ENCODE measurements at regions not wholly inside any gene's neighbourhood (a gene's known extent, or its start where the extent isn't known, plus 50 kb on each side); places are given as distances from the start of the nearest gene placed in this dataset.

DNA sequence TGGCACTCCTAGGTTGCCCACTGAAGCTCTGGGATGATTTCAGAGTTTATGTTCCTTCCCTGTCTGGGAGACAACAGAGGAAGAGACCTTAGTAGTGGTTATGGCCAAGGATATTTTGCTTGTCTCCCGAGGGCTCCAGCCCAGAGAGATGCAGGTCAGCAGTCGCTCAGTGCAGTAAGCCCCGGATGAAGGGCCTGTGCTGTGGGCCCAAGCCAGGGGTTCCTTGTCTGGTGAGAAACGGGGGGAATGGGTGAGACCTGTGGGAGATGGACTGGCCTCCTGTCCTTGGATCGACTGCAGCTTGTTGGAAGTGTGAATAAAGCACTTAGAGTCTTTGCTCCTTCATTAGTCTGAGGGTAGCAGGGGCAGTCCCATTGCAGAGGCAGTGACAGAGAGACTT is 260.7 kb upstream of the RIOK2 start:
- Histone ChIP-seq H3K27ac (no peak overlapping the region), H3K9me3 (ENCODE audit: severe bottlenecking) (no peaks in the 10 kb centered on the region), H3K4me3 (ENCODE audit: low read depth, low read length) (no peak overlapping the region), H3K27me3 (ENCODE audit: insufficient read depth, low read depth, severe bottlenecking) (no peaks in the 10 kb centered on the region), H3K36me3 (no peaks in the 10 kb centered on the region)
- no peak for DNase-seq
- no peak for TF ChIP-seq CTCF (IDR thresholded peaks at IDR 0.05; ENCODE audit: low read depth, low read length)

DNA sequence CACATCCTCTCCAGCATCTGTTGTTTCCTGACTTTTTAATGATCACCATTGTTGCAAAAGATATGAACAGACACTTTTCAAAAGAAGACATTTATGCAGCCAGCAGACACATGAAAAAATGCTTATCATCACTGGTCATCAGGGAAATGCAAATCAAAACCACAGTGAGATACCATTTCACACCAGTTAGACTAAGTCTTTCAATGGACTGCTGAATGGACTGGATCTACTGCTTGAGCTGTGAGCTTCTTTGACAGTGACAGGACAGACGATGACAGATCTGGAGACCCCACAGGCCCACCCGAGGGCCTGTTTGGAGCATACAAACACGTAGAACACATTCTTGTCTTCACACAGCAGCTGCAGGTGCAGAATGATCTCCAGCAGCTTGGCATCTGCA is 266.1 kb upstream of the RIOK2 start:
- no peak for DNase-seq
- no peak for TF ChIP-seq CTCF (IDR thresholded peaks at IDR 0.05; ENCODE audit: low read depth, low read length)
- Histone ChIP-seq H3K27ac (no peak overlapping the region), H3K27me3 (ENCODE audit: insufficient read depth, low read depth, severe bottlenecking) (no peaks in the 10 kb centered on the region), H3K36me3 (no peaks in the 10 kb centered on the region), H3K4me3 (ENCODE audit: low read depth, low read length) (no peak overlapping the region), H3K9me3 (ENCODE audit: severe bottlenecking) (no peaks in the 10 kb centered on the region)

DNA sequence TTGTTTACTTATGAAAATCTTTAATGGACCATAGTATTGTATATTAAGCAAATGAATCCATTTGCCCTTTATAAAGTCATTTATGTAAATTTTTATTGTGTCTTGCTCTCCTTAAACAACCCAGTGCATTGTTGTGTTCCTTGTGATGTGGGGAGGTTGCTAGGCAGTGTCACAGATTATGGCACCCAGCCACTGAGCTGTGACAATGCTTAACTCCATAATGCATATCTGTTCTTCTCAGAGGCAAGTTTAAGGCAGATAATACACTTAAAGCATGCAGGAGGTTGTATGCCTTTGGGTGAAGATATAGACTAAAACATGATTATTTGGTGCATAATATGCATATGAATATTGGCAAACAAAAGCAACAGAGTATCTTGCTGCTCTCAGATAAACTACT is 269.6 kb upstream of the RIOK2 start:
- no peak overlapping the region for H3K27ac ChIP-seq
- H3K9me3 ChIP-seq (ENCODE audit: severe bottlenecking): no peaks in the 10 kb centered on the region
- H3K27me3 ChIP-seq (ENCODE audit: insufficient read depth, low read depth, severe bottlenecking): no peaks in the 10 kb centered on the region
- H3K4me3 ChIP-seq (ENCODE audit: low read depth, low read length): no peak overlapping the region
- no peak for DNase-seq
- no peaks in the 10 kb centered on the region for H3K36me3 ChIP-seq
- TF ChIP-seq CTCF (IDR thresholded peaks at IDR 0.05; ENCODE audit: low read depth, low read length): no peak

DNA sequence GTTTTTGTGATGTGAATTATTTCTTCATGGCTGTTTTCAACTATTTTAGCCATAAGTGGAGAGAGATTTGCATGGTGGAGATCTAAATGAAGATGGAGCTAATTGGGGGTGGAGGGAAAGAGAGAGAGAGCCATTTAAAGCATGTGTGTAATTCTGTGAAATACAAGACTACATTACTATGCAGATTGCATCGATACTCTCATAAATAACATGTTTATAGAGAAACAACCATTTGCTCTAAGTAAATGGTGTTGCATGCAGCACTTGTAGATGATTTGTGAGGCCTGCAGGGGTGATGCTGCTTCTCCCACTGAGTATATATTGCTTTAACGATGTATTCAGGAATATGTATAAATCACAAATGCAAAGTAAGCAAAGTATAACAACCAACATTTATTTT is 270.2 kb upstream of the RIOK2 start:
- DNase-seq: no peak
- no peak for TF ChIP-seq CTCF (IDR thresholded peaks at IDR 0.05; ENCODE audit: low read depth, low read length)
- H3K9me3 ChIP-seq (ENCODE audit: severe bottlenecking): no peaks in the 10 kb centered on the region
- no peaks in the 10 kb centered on the region for H3K36me3 ChIP-seq
- no peaks in the 10 kb centered on the region for H3K27me3 ChIP-seq (ENCODE audit: insufficient read depth, low read depth, severe bottlenecking)
- no peak overlapping the region for H3K27ac ChIP-seq
- no peak overlapping the region for H3K4me3 ChIP-seq (ENCODE audit: low read depth, low read length)

GRCh38 chr5:97454015-97454414 is 271.0 kb upstream of the RIOK2 start:
- Histone ChIP-seq H3K27ac (no peak overlapping the region), H3K4me3 (ENCODE audit: low read depth, low read length) (no peak overlapping the region), H3K36me3 (no peaks in the 10 kb centered on the region), H3K27me3 (ENCODE audit: insufficient read depth, low read depth, severe bottlenecking) (no peaks in the 10 kb centered on the region), H3K9me3 (ENCODE audit: severe bottlenecking) (no peaks in the 10 kb centered on the region)
- no peak for TF ChIP-seq CTCF (IDR thresholded peaks at IDR 0.05; ENCODE audit: low read depth, low read length)
- no peak for DNase-seq

DNA sequence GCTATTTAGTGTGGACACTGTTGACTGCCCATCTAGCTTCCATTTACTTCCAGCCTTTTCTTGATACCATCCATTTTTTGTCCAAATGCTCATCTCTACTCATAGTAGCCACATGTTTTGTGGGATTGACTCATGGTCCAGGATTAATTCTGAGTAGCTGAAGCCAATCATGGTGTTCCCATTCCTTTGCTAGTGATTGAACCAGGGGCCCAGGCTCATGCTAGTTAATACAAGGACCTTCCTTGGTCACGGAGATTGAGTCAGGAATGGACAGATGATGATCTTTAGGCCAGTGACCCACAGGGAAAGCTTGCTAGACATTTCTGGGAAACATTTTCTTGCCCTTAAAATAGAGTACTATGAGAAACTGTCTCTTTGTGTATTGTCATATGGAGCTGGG is 272.9 kb upstream of the RIOK2 start:
- no peak for DNase-seq
- no peaks in the 10 kb centered on the region for H3K27me3 ChIP-seq (ENCODE audit: insufficient read depth, low read depth, severe bottlenecking)

More for the DNA sequence above, 272.9 kb upstream of the RIOK2 start:
- Histone ChIP-seq H3K27ac (no peak overlapping the region), H3K36me3 (no peaks in the 10 kb centered on the region), H3K4me3 (ENCODE audit: low read depth, low read length) (no peak overlapping the region), H3K9me3 (ENCODE audit: severe bottlenecking) (no peaks in the 10 kb centered on the region)
- TF ChIP-seq CTCF (IDR thresholded peaks at IDR 0.05; ENCODE audit: low read depth, low read length): no peak
